ENCODE measurements at regions not wholly inside any gene's neighbourhood (a gene's known extent, or its start where the extent isn't known, plus 50 kb on each side); places are given as distances from the start of the nearest gene placed in this dataset.

DNA sequence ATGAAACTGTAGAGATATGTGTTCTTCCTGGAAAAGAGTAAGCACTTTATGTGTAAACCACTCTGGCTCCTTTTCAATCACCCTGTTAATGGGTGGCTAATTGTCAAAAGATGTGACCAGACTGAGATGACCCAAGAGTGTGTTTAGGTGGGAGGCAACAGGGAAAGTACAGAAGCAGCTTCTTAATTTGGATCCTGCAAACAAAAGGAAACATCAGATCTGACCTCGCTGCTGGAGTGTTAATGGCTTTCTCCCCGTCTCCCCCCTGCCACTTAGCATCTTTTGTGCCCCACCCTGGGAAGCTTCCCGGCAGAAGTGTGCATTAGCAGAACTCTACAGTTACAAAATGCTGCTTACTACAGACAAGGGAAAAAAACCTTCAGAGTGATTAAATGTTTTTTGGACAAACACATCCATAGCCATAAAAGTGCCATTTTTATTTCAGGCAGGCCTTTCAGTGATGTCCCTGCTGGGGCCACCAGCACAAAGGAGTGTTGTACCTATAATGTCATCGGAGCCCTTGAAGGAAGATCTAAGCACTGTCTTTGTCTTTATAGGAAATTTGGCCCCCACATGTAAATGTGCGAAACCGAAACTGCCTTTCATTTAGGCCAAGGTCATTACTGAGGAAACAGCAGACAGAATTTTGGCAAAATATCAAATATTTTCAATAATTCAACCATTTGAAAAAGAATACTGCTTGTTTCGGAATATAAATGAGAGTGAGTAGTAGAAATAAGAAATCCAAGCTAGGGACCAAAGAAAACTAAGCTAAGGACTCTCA lies 311.0 kb downstream of the WDR72 start:
- BruUV-seq (replicated peaks): no TSS peak
- no peak for DNase-seq
- H3K4me3 Mint-ChIP-seq (ENCODE audit: low read depth, unreplicated experiment): no peak overlapping the region
- intact Hi-C loops (cut with micrococcal nuclease; ENCODE audit: unreplicated experiment): no loop called here
- CTCF ChIA-PET: no interaction called here
- no peak overlapping the region for H3K27ac Mint-ChIP-seq (ENCODE audit: unreplicated experiment)
- H3K4me1 Mint-ChIP-seq (ENCODE audit: low read depth, unreplicated experiment): peaks cover 6% of the 10 kb centered on the region
- no peaks in the 10 kb centered on the region for H3K9me3 Mint-ChIP-seq (ENCODE audit: low read depth, unreplicated experiment)
- no peak for TF ChIP-seq CTCF (IDR thresholded peaks at IDR 0.05; ENCODE audit: unreplicated experiment)
- no peaks in the 10 kb centered on the region for H3K36me3 Mint-ChIP-seq (ENCODE audit: insufficient read depth, unreplicated experiment)
- H3K27me3 Mint-ChIP-seq (ENCODE audit: unreplicated experiment): no peaks in the 10 kb centered on the region

GRCh38 chr15:53447742-53448141 lies 311.7 kb downstream of the WDR72 start:
- BruUV-seq (replicated peaks): no TSS peak
- no peak for TF ChIP-seq CTCF (IDR thresholded peaks at IDR 0.05; ENCODE audit: unreplicated experiment)
- CTCF ChIA-PET: no interaction called here
- no peak overlapping the region for H3K4me3 Mint-ChIP-seq (ENCODE audit: low read depth, unreplicated experiment)
- no peak overlapping the region for H3K27ac Mint-ChIP-seq (ENCODE audit: unreplicated experiment)
- H3K36me3 Mint-ChIP-seq (ENCODE audit: insufficient read depth, unreplicated experiment): no peaks in the 10 kb centered on the region
- peaks cover 3% of the 10 kb centered on the region for H3K4me1 Mint-ChIP-seq (ENCODE audit: low read depth, unreplicated experiment)
- intact Hi-C loops (cut with micrococcal nuclease; ENCODE audit: unreplicated experiment): no loop called here
- H3K27me3 Mint-ChIP-seq (ENCODE audit: unreplicated experiment): no peaks in the 10 kb centered on the region
- no peaks in the 10 kb centered on the region for H3K9me3 Mint-ChIP-seq (ENCODE audit: low read depth, unreplicated experiment)
- no peak for DNase-seq

GRCh38 chr15:53447053-53447574 lies 312.3 kb downstream of the WDR72 start:
- Mint-ChIP-seq H3K36me3 (ENCODE audit: insufficient read depth, unreplicated experiment) (no peaks in the 10 kb centered on the region), H3K27me3 (ENCODE audit: unreplicated experiment) (no peaks in the 10 kb centered on the region), H3K4me1 (ENCODE audit: low read depth, unreplicated experiment) (no peaks in the 10 kb centered on the region), H3K4me3 (ENCODE audit: low read depth, unreplicated experiment) (no peak overlapping the region), H3K27ac (ENCODE audit: unreplicated experiment) (no peak overlapping the region), H3K9me3 (ENCODE audit: low read depth, unreplicated experiment) (peaks cover 2% of the 10 kb centered on the region)
- CTCF ChIA-PET: no interaction called here
- intact Hi-C loops (cut with micrococcal nuclease; ENCODE audit: unreplicated experiment): no loop called here
- TF ChIP-seq CTCF (IDR thresholded peaks at IDR 0.05; ENCODE audit: unreplicated experiment): no peak
- no TSS peak for BruUV-seq (replicated peaks)
- DNase-seq: no peak

DNA sequence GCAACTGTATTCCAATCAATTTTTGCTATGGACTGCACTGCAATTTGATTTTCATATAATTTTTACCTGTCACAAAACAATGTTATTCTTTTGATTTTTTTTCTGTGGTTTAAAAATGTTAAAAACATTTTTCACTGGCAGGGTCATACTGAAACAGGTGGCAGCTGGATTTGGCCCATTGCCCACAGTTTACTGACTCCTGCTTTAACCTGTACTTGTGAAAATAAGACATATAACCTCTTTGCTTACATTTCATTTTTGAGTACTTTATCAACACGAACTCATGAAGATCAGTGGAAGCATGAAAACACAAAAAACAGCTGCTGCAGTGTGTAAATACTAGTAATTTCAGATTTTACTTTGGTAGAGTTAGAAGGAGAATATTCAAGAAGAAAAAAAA lies 313.1 kb downstream of the WDR72 start:
- CTCF ChIA-PET: no interaction called here
- no peak for DNase-seq
- intact Hi-C loops (cut with micrococcal nuclease; ENCODE audit: unreplicated experiment): no loop called here
- H3K36me3 Mint-ChIP-seq (ENCODE audit: insufficient read depth, unreplicated experiment): no peaks in the 10 kb centered on the region
- no peak overlapping the region for H3K27ac Mint-ChIP-seq (ENCODE audit: unreplicated experiment)
- H3K9me3 Mint-ChIP-seq (ENCODE audit: low read depth, unreplicated experiment): peaks cover 2% of the 10 kb centered on the region
- no peak for TF ChIP-seq CTCF (IDR thresholded peaks at IDR 0.05; ENCODE audit: unreplicated experiment)
- no peak overlapping the region for H3K4me3 Mint-ChIP-seq (ENCODE audit: low read depth, unreplicated experiment)
- H3K4me1 Mint-ChIP-seq (ENCODE audit: low read depth, unreplicated experiment): no peaks in the 10 kb centered on the region
- H3K27me3 Mint-ChIP-seq (ENCODE audit: unreplicated experiment): no peaks in the 10 kb centered on the region
- no TSS peak for BruUV-seq (replicated peaks)
